ENCODE measurements at regions not wholly inside any gene's neighbourhood (a gene's known extent, or its start where the extent isn't known, plus 50 kb on each side); places are given as distances from the start of the nearest gene placed in this dataset.

DNA sequence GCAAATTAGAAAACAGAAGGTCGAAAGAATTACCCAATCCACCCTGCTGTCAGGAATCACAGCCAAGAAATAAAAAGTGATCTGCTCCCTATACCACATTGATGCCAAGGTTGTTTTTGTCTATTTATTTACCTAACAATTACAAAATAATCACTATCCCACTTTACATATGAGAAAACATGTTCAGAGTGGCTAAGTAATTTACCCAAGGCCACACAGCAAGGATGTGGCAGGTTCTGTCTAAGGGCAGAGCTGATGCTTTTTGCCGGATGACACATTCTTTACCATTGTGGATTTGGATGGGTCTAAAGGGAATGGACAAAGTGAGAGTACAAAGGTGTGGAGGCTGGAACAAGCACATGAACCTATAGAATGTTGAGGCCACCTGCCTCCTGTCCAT is 460.7 kb downstream of the INSC start:
- in situ Hi-C loops (cut with MboI; ENCODE audit: low pct_unique_long_range_greater_than_20kb, low sequenced_read_pairs, unreplicated experiment) = no loop called here
- no peak for TF ChIP-seq CTCF (IDR thresholded peaks at IDR 0.05; ENCODE audit: extremely low read depth, insufficient read depth, missing control alignments)
- no peak for DNase-seq (ENCODE audit: low spot score)

GRCh38 chr11:15576769-15577168 is 462.0 kb downstream of the INSC start:
- no peak for DNase-seq (ENCODE audit: low spot score)
- TF ChIP-seq CTCF (IDR thresholded peaks at IDR 0.05; ENCODE audit: extremely low read depth, insufficient read depth, missing control alignments) = no peak
- in situ Hi-C loops (cut with MboI; ENCODE audit: low pct_unique_long_range_greater_than_20kb, low sequenced_read_pairs, unreplicated experiment) = no loop called here

- DNase-seq (ENCODE audit: low spot score) = no peak
- in situ Hi-C loops (cut with MboI; ENCODE audit: low pct_unique_long_range_greater_than_20kb, low sequenced_read_pairs, unreplicated experiment) = no loop called here
- TF ChIP-seq CTCF (IDR thresholded peaks at IDR 0.05; ENCODE audit: extremely low read depth, insufficient read depth, missing control alignments) = no peak
Observed at GRCh38 chr11:15577519-15577918, 462.8 kb downstream of the INSC start.

DNA sequence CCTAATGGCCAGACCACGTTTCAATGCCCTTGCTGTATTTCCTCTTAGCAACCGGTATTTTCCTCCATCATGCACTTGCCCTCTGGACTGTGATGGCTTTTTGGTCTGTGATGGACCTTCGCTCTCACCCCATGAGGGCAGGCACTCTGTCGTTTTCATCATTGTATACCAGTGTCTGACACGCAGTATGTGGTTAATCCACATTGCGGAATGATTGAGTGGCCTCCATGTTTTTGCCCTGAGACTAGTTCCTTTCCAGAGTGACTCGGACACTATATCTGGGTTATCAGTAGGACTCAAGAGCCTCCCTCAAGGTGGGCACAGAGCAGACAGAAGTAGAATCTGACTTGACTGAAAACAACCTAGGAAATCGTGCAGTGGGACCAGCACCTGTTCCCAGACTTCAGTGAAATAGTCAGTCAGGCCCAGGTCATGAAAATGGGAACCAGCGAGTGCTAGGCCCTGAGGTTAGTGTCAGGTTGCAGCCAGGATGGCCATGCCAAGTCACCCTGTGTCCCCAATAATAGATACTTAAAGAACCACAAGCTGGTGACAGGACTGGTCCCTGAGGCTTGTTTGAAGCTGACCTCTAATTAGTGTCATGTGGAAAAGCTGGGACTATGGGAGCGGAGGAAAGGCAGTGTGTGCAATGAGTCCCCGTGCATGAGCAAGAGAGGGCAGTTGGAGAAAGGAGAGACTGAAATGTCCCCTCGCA is 464.7 kb downstream of the INSC start:
- in situ Hi-C loops (cut with MboI; ENCODE audit: low pct_unique_long_range_greater_than_20kb, low sequenced_read_pairs, unreplicated experiment) = no loop called here
- TF ChIP-seq CTCF (IDR thresholded peaks at IDR 0.05; ENCODE audit: extremely low read depth, insufficient read depth, missing control alignments) = no peak
- DNase-seq (ENCODE audit: low spot score) = no peak

DNA sequence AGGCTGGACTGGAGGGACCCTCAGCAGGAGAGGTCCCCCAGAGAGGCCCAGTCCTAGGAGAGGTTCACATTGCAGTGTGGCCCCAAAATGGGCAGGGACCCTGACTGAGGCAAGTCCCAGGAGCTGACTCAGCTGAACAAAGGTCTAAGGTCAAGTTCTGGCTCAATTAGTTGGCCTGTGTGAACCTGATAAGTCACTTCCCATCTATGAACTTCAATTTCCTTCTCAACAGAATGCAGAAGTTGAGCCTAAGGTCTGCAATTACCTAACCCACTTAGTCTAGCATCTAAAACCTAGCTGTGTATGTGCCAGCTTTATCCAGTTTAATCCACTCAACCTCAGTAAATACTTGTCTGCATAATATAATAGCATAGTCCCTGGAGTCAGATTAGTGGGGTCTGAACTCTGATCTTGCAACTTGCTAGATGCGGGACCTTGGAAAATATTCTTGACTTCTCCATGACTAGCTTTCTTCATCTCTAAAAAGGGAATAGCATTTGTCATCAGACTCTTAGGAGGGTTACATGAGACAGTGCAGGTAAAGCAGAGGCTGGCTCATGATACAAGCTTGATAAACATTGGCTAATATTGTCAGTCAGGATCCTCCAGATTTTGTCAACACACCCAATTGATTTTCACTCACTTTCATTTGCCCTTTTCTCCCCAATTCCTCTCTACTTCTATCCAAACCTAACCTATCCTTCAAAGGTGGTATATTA is 465.5 kb downstream of the INSC start:
- no peak for DNase-seq (ENCODE audit: low spot score)
- TF ChIP-seq CTCF (IDR thresholded peaks at IDR 0.05; ENCODE audit: extremely low read depth, insufficient read depth, missing control alignments) = no peak
- in situ Hi-C loops (cut with MboI; ENCODE audit: low pct_unique_long_range_greater_than_20kb, low sequenced_read_pairs, unreplicated experiment) = no loop called here

GRCh38 chr11:15580775-15581095 is 466.0 kb downstream of the INSC start:
- no peak for DNase-seq (ENCODE audit: low spot score)
- TF ChIP-seq CTCF (IDR thresholded peaks at IDR 0.05; ENCODE audit: extremely low read depth, insufficient read depth, missing control alignments) = no peak
- in situ Hi-C loops (cut with MboI; ENCODE audit: low pct_unique_long_range_greater_than_20kb, low sequenced_read_pairs, unreplicated experiment) = no loop called here
